OCI-LY3 (cell line): ENCODE measurements at regions not wholly inside any gene's neighbourhood (a gene's known extent, or its start where the extent isn't known, plus 50 kb on each side); places are given as distances from the start of the nearest gene placed in this dataset.

Source experiments
- H2AFZ ChIP-seq: fragments of 200-600, 300-600 bp; shearing (Covaris generic); 2 replicates; pipeline ENCODE4 v1.6.0; 2014; ENCODE audit warnings: antibody characterized with exemption, low read depth, low read length
- H3K27ac ChIP-seq: fragments of 200-600, 300-600 bp; sonication (generic); 2 replicates; pipeline ENCODE4 v1.5.1; 2014; ENCODE audit warnings: mild to moderate bottlenecking, low read length, moderate library complexity, mixed read lengths
- H3K27me3 ChIP-seq: fragments of 200-600, 300-600 bp; sonication (generic); 2 replicates; pipeline ENCODE4 v1.6.1; 2014; ENCODE audit warnings: low read depth, low read length, mixed read lengths
- H3K36me3 ChIP-seq: fragments of 200-600, 300-600 bp; sonication (generic); replicated peaks from 2 replicates; pipeline ENCODE3; 2014; ENCODE audit warnings: low read depth, low read length, mixed read lengths
- H3K4me1 ChIP-seq: fragments of 300-600, 200-600 bp; sonication (generic); 2 replicates; pipeline ENCODE4 v1.6.1; 2014; ENCODE audit warnings: low read length, mixed read lengths
- H3K4me2 ChIP-seq: fragments of 200-600, 300-600 bp; sonication (generic); 2 replicates; pipeline ENCODE4 v1.6.1; 2014; ENCODE audit warnings: low read length, mixed read lengths
- H3K4me3 ChIP-seq: fragments of 300-600, 200-600 bp; sonication (generic); 2 replicates; pipeline ENCODE4 v1.5.1; 2014; ENCODE audit warnings: antibody characterized with exemption, mild to moderate bottlenecking, low read length, moderate library complexity
- H3K79me2 ChIP-seq: fragments of 300-600, 200-600 bp; shearing (Covaris generic); 2 replicates; pipeline ENCODE4 v1.6.1; 2014; ENCODE audit warnings: mild to moderate bottlenecking, low read length, mixed read lengths
- H3K9ac ChIP-seq: fragments of 300-600, 200-600 bp; shearing (Covaris generic); 2 replicates; pipeline ENCODE4 v1.6.0; 2014; ENCODE audit warnings: mild to moderate bottlenecking, low read length, moderate library complexity
- H3K9me3 ChIP-seq: fragments of 200-600, 300-600 bp; shearing (Covaris generic); 2 replicates; pipeline ENCODE4 v1.6.1; 2014; ENCODE audit warnings: low read length, mixed read lengths; ENCODE audit not compliant: insufficient read depth
- H4K20me1 ChIP-seq: fragments of 200-600, 300-600 bp; sonication (generic); 2 replicates; pipeline ENCODE4 v1.6.1; 2016; ENCODE audit warnings: low read length, mixed read lengths; ENCODE audit not compliant: insufficient read depth
- CTCF ChIP-seq: fragments of 200-600, 300-600 bp; sonication (generic); IDR thresholded peaks from 2 replicates; pipeline ENCODE4 v1.5.1; 2014; ENCODE audit warnings: antibody characterized with exemption, low read length, low read depth
- EZH2phosphoT487 ChIP-seq: fragments of 200-600 bp; shearing (Covaris generic); IDR thresholded peaks from 2 replicates; pipeline ENCODE4 v1.6.1; 2018; ENCODE audit warnings: antibody characterized with exemption, mixed run types, low read depth

GRCh38 chr5:25573691-25574090 is 928.9 kb upstream of the CDH10 start:
- H3K36me3 ChIP-seq: no peaks in the 10 kb centered on the region
- H3K27ac ChIP-seq: no peak overlapping the region
- H3K79me2 ChIP-seq: no peaks in the 10 kb centered on the region
- no peak overlapping the region for H3K4me3 ChIP-seq
- no peak overlapping the region for H2AFZ ChIP-seq
- H3K9me3 ChIP-seq: no peaks in the 10 kb centered on the region
- TF ChIP-seq EZH2phosphoT487: no peak
- H3K4me2 ChIP-seq: no peak overlapping the region
- no peak overlapping the region for H3K9ac ChIP-seq
- H3K4me1 ChIP-seq: no peaks in the 10 kb centered on the region; the same call in 1 of the 2 replicates
- H4K20me1 ChIP-seq: no peaks in the 10 kb centered on the region
- no peaks in the 10 kb centered on the region for H3K27me3 ChIP-seq

- no peak overlapping the region for H3K4me3 ChIP-seq
- no peaks in the 10 kb centered on the region for H3K36me3 ChIP-seq
- no peak overlapping the region for H3K4me2 ChIP-seq
- H3K27me3 ChIP-seq: no peaks in the 10 kb centered on the region
- no peaks in the 10 kb centered on the region for H4K20me1 ChIP-seq
- no peak overlapping the region for H2AFZ ChIP-seq
- H3K79me2 ChIP-seq: no peaks in the 10 kb centered on the region
- H3K27ac ChIP-seq: no peak overlapping the region
- no peak overlapping the region for H3K9ac ChIP-seq
- TF ChIP-seq CTCF (no peak), EZH2phosphoT487 (no peak)
- no peaks in the 10 kb centered on the region for H3K9me3 ChIP-seq
- no peaks in the 10 kb centered on the region; the same call in 1 of the 2 replicates for H3K4me1 ChIP-seq
These were observed 925.3 kb upstream of the CDH10 start for GRCh38 chr5:25570067-25570583.

- Histone ChIP-seq H3K4me3 (peak overlapping the region; percentile 35; the same call in 1 of the 2 replicates), H3K27ac (no peak overlapping the region), H4K20me1 (no peaks in the 10 kb centered on the region), H3K9ac (no peak overlapping the region), H3K9me3 (no peaks in the 10 kb centered on the region), H3K36me3 (no peaks in the 10 kb centered on the region), H3K4me2 (no peak overlapping the region), H3K79me2 (no peaks in the 10 kb centered on the region), H2AFZ (0 out of 2 replicates have a peak overlapping the region, but pooled peaks have one; percentile 14), H3K27me3 (no peaks in the 10 kb centered on the region), H3K4me1 (no peaks in the 10 kb centered on the region; the same call in 1 of the 2 replicates)
- TF ChIP-seq EZH2phosphoT487: no peak
These were observed 924.3 kb upstream of the CDH10 start for GRCh38 chr5:25568989-25569625.

- Histone ChIP-seq H3K36me3 (no peaks in the 10 kb centered on the region), H3K79me2 (no peaks in the 10 kb centered on the region), H3K27me3 (no peaks in the 10 kb centered on the region), H3K4me2 (no peak overlapping the region), H2AFZ (no peak overlapping the region), H3K4me3 (no peak overlapping the region), H3K9me3 (no peaks in the 10 kb centered on the region), H3K27ac (no peak overlapping the region), H4K20me1 (no peaks in the 10 kb centered on the region), H3K9ac (no peak overlapping the region), H3K4me1 (no peaks in the 10 kb centered on the region; the same call in 1 of the 2 replicates)
- TF ChIP-seq CTCF (no peak), EZH2phosphoT487 (no peak)
These were observed 923.5 kb upstream of the CDH10 start for GRCh38 chr5:25568294-25568693.

- H2AFZ ChIP-seq: no peak overlapping the region
- H3K27ac ChIP-seq: no peak overlapping the region
- H3K27me3 ChIP-seq: no peaks in the 10 kb centered on the region
- H4K20me1 ChIP-seq: no peaks in the 10 kb centered on the region
- no peak overlapping the region for H3K9ac ChIP-seq
- no peaks in the 10 kb centered on the region; the same call in 1 of the 2 replicates for H3K4me1 ChIP-seq
- no peaks in the 10 kb centered on the region for H3K36me3 ChIP-seq
- TF ChIP-seq CTCF (no peak), EZH2phosphoT487 (no peak)
- no peak overlapping the region for H3K4me2 ChIP-seq
- no peak overlapping the region for H3K4me3 ChIP-seq
- H3K79me2 ChIP-seq: no peaks in the 10 kb centered on the region
- H3K9me3 ChIP-seq: no peaks in the 10 kb centered on the region
These were observed 923.1 kb upstream of the CDH10 start for GRCh38 chr5:25567881-25568280.
